GM10248 (cell line): ENCODE measurements at regions not wholly inside any gene's neighbourhood (a gene's known extent, or its start where the extent isn't known, plus 50 kb on each side); places are given as distances from the start of the nearest gene placed in this dataset.
"Not testable (repeated sequence)": the region's sequence is repeated elsewhere in the genome, so short reads cannot be mapped to it uniquely, and the experiment has no call there.

Experiments
- CTCF ChIA-PET: fragments of 300-600 bp; sonication (Branson Sonifier 250); formaldehyde crosslinking; extraction: SDS; loops from one replicate; lab custom pipeline; 2021; ENCODE audit warnings: antibody characterized with exemption; lab: Yijun Ruan, JAX
- POLR2A ChIA-PET: fragments of 350-650 bp; sonication (Branson Sonifier 250); formaldehyde crosslinking; extraction: SDS; loops from one replicate; lab custom pipeline; 2020; ENCODE audit warnings: antibody characterized with exemption; lab: Yijun Ruan, JAX
- DNase-seq: peaks from one replicate; pipeline ENCODE4 v3.0.0; 2012; ENCODE audit errors: extremely low spot score
- CTCF ChIP-seq: IDR thresholded peaks from 2 replicates; pipeline ENCODE4 v1.5.1; 2012; ENCODE audit warnings: mild to moderate bottlenecking, low read depth; ENCODE audit errors: extremely low read depth, missing control alignments, control extremely low read depth

DNA sequence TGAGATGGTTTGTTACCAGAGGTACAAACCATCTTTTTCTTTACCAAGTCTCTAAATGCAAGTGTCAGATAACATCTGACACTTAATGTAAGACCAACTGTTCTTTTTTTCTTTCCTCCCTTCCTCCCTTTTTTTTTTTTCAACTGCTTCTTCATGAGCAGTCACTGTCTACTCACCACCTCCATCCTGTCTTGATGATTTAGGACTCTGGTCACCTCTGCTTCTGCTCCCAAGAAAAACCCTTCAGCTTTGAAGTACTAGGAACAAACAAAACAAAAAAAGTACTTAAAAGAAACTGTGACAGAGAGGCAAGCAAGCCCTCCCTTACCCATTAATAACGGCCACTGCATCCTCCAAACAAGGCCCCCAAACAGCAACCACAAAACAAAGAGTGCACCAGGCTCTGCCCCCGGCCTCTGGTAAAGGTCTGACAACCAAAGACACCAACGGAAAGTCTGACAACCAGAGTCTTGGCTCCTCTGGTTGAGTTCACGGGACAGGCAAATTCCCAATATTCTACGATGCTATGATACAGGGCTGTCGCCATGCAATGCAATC is 141.0 kb downstream of the ARL4C start:
- POLR2A ChIA-PET, result no interaction called here
- CTCF ChIA-PET, result no interaction called here
- no peak for TF ChIP-seq CTCF
- DNase-seq, result no peak

- CTCF ChIA-PET, result no interaction called here
- no peak for TF ChIP-seq CTCF
- DNase-seq, result no peak
- POLR2A ChIA-PET, result no interaction called here
These were observed 141.7 kb downstream of the ARL4C start for GRCh38 chr2:234355021-234355720.

DNA sequence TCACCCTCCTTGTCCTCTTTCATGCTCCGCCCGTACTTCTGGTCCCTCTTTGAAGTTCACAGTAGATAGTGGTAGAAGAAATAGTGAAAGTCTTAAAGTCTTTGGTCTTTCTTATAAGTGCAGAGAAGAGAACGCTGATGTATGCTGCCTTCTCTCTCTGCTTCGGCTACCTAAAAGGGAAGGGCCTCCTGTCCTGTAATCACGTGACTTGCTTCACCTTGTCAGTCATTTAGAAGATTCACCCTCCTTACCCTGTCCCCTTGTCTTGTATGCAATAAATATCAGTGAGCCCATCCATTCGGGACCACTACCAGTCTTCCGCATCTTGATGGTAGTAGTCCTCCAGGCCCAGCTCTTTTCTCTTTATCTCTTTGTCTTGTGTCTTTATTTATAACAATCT is 144.6 kb downstream of the ARL4C start:
- DNase-seq, result no peak
- CTCF ChIA-PET, result no interaction called here
- POLR2A ChIA-PET, result no interaction called here
- no peak for TF ChIP-seq CTCF

DNA sequence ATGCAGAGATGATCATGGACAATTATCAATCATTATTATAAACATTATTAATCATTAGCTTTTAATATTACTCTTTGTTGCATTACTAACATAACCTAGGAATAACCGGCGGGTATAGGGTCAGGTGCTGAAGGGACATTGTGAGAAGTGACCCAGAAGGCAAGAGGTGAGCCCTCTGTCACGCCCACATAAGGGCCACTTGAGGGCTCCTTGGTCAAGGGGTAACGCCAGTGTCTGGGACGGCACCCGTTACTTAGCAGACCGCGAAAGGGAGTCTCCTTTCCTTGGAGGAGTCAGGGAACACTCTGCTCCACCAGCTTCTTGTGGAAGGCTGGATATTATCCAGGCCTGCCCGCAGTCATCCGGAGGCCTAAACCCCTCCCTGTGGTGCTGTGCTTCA is 145.0 kb downstream of the ARL4C start:
- POLR2A ChIA-PET, CTCF ChIA-PET, DNase-seq: not testable (repeated sequence)

GRCh38 chr2:234348081-234348480 is 148.8 kb downstream of the ARL4C start:
- CTCF ChIA-PET, result no interaction called here
- POLR2A ChIA-PET, result no interaction called here
- no peak for TF ChIP-seq CTCF
- DNase-seq, result no peak

DNA sequence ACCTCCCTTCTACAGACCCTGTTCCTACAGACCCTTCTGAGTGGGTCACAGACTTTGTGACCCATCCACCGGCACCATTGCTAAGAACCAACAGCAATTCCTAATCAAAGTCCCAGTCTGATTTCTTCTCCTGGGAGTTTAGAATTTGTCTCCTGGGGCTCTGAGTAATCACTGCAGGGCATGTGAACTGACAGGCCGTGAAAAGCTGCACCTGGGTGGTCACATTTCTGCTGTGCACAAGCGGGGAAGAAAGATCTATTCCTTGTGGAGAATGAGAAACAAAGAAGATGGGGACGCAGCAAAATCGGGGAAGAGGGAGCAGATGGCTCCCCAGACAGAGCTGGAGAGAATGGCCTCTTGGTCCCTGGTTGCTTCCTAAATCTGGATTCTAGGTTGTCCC is 151.0 kb downstream of the ARL4C start:
- ChIA-PET CTCF (interaction anchor here (0.6 to 1.9 kb wide), 2 partner anchors 15 to 53 kb away, joined by 3 to 9 read pairs; no protein-coding TSS in a partner anchor), POLR2A (interaction anchor here (0.6 kb wide), 1 partner anchor 134 kb away, joined by 3 read pairs; no protein-coding TSS in a partner anchor)
- DNase-seq, result no peak
- no peak for TF ChIP-seq CTCF

DNA sequence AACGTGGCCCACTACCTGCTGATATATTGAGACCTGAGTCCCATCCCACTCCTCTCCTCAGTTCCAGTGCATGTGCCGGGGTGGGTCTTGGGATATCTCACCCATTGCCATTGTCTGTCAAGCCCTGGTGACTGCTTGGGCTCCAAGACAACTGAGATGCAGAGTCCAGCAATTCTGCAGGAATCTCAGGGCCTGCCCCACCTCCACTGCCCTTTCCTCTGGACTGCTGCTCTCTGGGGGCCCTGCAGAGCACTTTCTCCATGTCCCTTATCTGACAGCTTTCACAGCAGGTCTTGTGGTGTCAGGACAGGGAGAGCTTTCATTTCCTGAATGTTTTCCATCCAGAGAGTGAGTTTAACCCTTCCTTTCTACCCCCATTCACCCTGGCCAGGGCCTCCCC is 152.9 kb downstream of the ARL4C start:
- CTCF ChIA-PET, result interaction anchor here (1.3 to 1.7 kb wide), 2 partner anchors 9 to 10 kb away, joined by 4 to 5 read pairs; no protein-coding TSS in a partner anchor
- no peak for DNase-seq
- POLR2A ChIA-PET, result no interaction called here
- TF ChIP-seq CTCF, result no peak
